Ecto neural progenitor cell (in vitro differentiated cells): ENCODE measurements at regions not wholly inside any gene's neighbourhood (a gene's known extent, or its start where the extent isn't known, plus 50 kb on each side); places are given as distances from the start of the nearest gene placed in this dataset.

ENCODE experiments used
- DNase-seq: peaks from one replicate; pipeline ENCODE4 v3.0.0-alpha.2; 2018; ENCODE audit warnings: low spot score

GRCh38 chr5:4947106-4947505, 193.0 kb upstream of the ADAMTS16 start:
- DNase-seq, result no peak

- no peak for DNase-seq
Measured at GRCh38 chr5:4947893-4948536, 192.1 kb upstream of the ADAMTS16 start.

DNA sequence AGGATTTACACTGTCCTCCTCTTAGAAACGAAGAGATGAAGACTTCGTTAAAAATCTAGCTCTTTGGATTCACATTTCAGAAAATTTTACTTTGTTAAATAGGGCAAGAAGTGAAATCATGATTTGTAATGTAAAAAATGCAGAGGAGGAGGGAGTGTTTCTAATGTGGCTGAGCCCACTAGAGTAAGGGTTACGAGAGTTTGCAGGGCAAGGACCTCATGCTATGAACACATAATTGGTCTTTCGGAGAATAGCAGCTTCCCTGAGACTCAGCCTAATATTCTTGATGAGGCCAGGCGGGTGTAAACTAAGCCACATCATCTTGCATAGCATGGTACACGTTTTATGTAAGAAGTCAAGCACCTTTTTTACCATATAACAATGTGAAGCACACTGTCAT, 191.0 kb upstream of the ADAMTS16 start:
- no peak for DNase-seq

DNA sequence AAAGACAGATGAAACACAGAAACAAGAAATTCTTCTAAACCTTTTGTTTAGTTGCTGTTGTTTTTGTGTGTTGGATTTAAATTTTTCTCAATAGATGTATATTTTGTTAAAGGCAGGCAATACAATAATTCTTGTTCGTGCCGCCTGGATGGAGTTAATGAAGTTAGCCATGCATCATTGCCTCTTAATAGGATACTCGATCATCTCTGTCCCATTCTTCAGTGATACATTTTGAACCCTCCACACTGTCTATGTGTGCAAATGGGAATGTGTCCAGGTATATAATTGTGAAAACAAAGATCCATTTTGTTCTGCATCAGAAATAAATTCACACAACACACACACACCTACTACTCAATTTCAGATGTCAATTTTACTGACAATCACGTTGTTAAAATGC, 186.6 kb upstream of the ADAMTS16 start:
- no peak for DNase-seq

- no peak for DNase-seq
Measured at GRCh38 chr5:4954048-4954447, 186.1 kb upstream of the ADAMTS16 start.

DNA sequence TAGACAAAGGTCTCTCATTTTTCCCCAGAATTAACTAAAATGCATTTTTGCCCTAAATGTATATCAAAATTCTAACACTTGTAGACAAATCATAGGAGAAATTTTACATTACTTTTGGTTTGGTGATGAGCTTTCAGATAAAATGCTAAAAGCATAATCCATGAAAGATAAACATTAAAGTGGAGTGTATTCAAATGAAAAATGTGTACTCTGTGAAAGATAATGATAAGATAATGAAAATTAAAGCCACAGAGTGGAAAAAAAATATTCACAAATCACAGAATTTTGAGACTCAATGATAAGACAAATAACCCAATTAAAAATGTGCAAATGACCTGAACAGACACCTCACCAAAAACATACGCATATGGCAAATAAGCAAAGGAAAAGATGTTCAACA, 176.9 kb upstream of the ADAMTS16 start:
- DNase-seq, result no peak

DNA sequence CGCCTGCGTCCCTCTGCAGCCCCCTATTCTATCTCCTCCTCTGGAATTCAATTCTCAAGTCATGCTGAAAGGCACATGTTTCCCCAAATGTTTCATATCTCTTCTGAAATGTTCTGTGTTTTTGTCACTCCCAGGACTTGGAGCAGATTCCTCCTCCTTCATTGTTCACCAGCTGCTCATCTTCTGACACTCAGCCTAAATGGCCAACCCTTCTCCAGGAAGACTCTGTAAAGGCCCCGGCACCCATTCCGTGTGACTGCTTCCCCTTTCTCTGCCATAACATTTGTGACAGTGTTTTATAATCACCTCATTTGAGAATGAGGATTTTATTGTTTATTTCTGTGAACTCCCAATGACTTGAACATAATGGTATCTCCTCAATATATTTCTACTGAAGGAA, 170.8 kb upstream of the ADAMTS16 start:
- DNase-seq, result no peak

DNA sequence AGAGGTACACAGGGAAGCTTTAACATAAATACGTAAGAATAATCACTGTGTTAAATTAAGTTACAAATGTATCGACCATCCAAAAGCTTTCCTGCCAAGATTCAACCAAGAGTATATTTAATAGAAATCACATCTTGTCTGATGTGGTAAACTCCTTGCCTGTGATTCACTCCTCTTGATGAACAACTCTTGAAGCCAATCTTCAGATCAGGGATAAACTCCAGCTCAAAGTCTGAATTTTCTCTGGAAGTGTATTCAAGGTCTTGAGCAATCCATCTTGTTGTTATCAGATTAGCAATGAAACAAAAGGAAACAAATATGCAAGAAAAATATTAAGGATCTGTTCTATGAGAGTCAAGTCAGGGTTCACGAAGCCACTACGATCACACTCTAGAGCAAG, 170.0 kb upstream of the ADAMTS16 start:
- DNase-seq, result no peak

DNA sequence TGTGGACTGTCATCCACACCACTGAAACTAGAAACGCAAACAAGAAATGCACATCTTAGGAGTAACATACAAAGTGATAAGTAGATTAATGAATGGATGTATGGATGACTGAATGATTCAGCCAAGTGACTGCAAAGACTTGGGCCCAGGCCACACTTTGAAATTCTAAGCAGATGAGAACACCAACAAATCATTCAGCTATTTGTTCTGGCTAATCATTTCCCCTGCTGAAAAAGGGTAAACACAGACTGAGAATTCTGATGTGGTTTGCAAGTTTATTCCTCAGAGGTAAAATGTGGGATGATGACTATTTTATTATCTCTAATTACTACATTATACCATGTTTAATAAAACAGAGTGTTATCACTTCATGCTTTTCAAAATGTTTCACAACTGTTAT, 163.2 kb upstream of the ADAMTS16 start:
- no peak for DNase-seq

DNA sequence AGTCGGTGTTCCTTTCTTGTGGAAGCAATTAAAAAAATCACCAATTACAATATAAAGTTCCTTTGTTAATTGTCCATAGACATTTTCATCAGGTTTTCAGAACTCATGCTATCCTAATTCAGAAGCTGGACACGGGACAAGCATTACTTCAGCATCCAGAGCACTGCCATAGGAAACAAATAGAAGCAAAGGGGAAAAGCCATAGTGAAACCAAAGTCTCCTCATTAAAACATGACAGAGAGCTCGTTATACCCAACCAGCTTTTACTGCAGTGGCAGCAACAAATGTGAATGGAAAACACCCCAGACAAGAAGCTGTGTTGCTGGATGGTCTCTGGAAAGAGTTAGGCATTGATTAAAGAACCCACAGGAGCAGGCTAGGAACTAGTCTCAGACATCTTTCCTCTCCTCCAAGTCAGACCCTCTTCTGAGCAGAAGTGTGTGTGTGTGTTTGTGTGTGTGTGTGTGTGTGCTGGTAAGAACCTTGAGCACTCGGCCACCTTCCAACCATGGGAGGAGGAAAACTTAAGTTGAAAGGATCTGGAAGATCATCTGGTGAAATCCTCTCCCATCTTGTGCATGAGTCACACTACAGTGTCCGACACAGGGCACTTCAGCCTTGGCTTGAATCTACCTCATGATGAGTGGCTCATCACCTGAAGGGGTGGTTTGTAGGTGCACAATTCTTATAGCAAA, 162.6 kb upstream of the ADAMTS16 start:
- no peak for DNase-seq

DNA sequence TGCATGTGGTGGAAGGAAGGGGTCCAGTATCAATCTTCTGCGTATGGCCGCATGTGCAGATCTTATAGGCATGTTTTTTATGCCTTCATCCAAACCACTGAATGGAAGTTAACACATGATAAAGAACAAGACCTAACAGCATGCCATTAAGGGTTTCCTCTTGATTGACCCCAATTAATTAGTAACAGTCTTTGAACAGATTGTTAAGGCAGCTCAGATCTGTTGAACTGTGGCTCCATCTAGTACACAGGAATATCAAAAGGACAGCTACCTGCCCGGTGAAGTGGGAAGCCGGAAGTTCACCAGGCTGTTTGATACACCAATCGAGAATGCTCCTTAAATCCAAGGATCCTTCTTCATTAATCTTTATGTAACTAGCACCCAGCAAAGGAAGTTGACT, 159.9 kb upstream of the ADAMTS16 start:
- DNase-seq, result no peak

- no peak for DNase-seq
Measured at GRCh38 chr5:4981608-4982007, 158.5 kb upstream of the ADAMTS16 start.

DNA sequence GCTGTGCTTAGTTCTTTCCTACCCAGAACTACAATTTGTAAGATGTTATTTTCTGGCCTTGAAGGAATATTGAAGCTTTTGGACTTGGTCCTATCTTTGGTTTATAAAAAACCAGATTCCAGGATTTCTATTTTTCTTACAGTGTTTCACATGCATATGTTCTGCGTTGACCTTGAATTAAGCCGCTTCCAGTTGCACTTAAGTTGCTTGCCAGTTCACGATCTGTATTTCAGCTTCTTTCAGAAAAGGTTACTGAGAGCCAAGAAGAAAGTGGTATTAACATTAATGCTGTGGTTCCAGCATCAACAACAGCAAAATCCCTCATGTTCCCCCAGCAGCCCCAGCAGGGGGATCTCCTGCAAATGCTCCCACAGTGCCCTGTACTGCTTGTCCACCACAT, 156.4 kb upstream of the ADAMTS16 start:
- DNase-seq, result no peak

GRCh38 chr5:4984461-4984860, 155.7 kb upstream of the ADAMTS16 start:
- DNase-seq, result no peak

DNA sequence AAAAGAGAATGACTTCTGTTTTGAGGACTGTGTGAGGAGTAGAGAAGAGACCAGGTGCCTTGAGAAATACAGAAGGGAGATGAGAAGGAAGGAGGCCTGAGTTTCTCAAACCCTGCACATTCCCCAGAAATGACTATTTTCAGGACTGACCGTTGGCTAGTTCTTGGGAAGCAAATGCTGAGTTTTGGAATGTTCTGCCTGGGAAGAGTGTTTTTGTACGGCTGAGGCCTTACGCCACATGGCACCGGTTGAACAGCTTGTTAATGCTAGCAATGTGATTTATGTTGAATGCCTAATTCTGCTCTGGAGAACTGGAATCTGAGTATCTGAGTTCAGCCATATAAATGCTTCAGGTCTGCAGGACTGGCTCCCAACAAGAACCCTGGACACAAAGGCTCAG, 152.7 kb upstream of the ADAMTS16 start:
- no peak for DNase-seq

DNA sequence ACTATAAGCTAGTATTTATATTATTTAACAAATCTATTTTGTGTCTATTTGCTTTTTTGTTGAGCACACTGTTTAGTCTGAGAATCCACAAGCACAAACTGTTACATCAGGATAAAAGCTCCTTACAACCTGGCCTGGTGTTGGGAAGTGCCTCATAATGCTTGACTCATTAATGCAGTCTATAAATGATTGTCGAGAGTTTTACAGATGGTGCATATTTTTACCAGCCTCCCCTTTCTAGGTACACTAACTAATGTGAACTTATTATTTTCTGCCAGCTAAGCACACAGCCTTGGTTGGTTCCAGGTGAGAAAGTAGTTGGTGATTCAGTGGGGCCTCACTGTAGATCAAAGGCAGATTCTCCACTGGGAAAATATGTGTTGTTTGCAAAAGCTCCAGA, 151.0 kb upstream of the ADAMTS16 start:
- DNase-seq, result no peak

GRCh38 chr5:4990017-4990416, 150.1 kb upstream of the ADAMTS16 start:
- no peak for DNase-seq

DNA sequence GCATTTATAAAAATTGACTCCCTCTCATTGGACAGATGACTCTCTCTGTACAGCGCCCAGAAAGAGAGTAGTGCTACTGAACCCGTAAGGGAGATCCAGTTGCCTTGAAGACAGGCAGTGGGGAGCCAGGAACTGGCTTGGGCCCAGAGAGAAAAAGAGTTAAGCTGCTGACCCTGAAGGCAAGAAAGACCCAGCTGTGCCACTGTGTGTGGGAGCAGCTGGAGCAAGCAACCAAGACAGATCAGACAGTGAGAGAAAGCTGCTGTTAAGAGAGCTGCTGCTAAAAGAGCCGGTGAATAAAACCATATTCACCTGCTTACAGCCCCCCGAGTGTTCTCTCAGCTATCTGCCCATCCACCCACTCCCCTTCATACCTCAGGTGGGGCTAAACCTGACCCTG, 149.7 kb upstream of the ADAMTS16 start:
- DNase-seq, result no peak

GRCh38 chr5:4991925-4992324, 148.2 kb upstream of the ADAMTS16 start:
- no peak for DNase-seq

GRCh38 chr5:4995014-4995413, 145.1 kb upstream of the ADAMTS16 start:
- no peak for DNase-seq

DNA sequence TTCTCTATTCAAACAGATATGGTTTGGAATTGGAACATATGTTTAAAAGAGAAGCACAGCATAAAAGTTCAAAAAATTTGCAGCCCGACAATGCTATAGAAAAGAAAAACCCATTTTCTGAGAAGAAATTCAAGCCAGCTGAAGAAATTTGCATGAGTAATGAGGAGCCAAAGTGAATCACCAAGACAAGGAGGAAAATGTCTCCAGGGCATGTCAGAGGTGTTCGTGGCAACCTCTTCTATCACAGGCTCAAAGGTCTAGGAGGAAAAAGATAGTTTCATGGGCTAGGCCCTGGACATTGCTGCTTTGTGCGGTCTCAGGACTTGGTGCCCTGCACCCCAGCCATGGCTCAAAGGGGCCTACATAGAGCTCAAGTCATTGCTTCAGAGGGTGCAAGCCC, 134.8 kb upstream of the ADAMTS16 start:
- DNase-seq, result no peak

DNA sequence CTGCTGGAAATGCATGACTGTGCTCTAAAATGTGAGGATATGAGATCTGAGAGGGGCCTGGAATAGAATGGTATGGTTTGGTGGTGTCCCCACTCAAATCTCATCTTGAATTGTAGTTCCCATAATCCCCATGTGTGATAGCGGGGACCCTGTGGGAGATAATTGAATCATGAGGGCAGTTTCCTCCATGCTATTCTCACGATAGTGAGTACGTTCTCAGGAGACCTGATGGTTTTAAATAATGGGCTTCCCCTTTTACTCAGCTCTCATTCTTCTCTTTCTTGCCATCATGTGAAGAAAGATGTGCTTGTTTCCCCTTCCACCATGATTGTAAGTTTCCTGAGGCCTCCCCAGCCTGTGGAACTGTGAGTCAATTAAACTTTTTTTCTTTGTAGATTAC, 133.6 kb upstream of the ADAMTS16 start:
- DNase-seq, result no peak

- no peak for DNase-seq
Measured at GRCh38 chr5:5009240-5009639, 130.9 kb upstream of the ADAMTS16 start.

- no peak for DNase-seq
Measured at GRCh38 chr5:5011151-5011550, 129.0 kb upstream of the ADAMTS16 start.
